ENCODE measurements at regions not wholly inside any gene's neighbourhood (a gene's known extent, or its start where the extent isn't known, plus 50 kb on each side); places are given as distances from the start of the nearest gene placed in this dataset.

- TF ChIP-seq CTCF (conservative IDR thresholded peaks at IDR 0.05; ENCODE audit: low read length) (no peak), EZH2phosphoT487 (IDR thresholded peaks at IDR 0.05; ENCODE audit: borderline replicate concordance, low read depth, low read length) (no peak)
Observed at GRCh38 chr9:106755736-106756135, 107.2 kb upstream of the ZNF462 start.
